ENCODE measurements at regions not wholly inside any gene's neighbourhood (a gene's known extent, or its start where the extent isn't known, plus 50 kb on each side); places are given as distances from the start of the nearest gene placed in this dataset.

DNA sequence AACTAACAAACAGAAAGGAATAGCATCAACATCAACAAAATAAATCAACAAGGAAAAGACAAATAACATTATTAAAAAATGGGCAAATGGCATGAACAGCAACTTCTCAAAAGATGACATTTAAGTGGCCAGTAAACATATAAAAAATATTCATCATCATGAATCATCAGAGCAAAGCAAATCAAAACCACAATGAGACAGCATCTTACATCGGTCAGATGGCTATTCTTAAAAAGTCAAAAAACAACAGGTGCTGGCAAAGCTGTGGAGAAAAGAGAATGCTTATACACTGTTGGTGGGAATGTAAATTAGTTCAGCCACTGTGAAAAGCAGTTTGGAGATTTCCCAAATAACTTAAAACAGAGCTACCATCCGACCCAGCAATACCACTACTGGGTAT lies 327.1 kb downstream of the CMPK2 start:
- no peaks in the 10 kb centered on the region for H3K36me3 Mint-ChIP-seq (ENCODE audit: low read depth)
- peaks cover 8% of the 10 kb centered on the region for H3K27me3 Mint-ChIP-seq
- no peak overlapping the region for H3K4me3 Mint-ChIP-seq
- H3K27ac Mint-ChIP-seq: no peak overlapping the region
- H3K9me3 ChIP-seq (ENCODE audit: control insufficient read depth, low read length, poor library complexity, severe bottlenecking): no peaks in the 10 kb centered on the region
- DNase-seq: no peak
- H3K4me1 Mint-ChIP-seq: no peaks in the 10 kb centered on the region
- no peak for ATAC-seq

DNA sequence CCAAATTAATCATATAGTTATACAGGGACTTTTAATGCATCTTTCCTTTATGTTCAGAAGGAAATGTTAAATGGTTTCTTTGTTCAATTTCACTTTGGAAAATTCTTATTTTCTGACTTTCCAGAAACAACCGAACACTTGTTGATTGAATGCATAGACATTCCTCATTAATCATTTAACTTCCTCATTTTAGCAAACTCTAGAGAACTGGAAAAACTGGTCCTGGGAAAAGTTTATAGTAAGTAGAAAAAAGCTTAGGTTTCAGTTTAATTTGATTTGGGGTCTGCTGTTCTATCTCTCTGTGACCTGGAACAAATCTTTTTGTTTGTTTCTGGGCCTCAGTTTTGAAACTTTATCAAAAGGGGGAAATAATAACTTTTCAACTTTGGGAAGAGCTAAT lies 320.4 kb downstream of the CMPK2 start:
- Mint-ChIP-seq H3K4me3 (no peak overlapping the region), H3K27ac (no peak overlapping the region), H3K36me3 (ENCODE audit: low read depth) (no peaks in the 10 kb centered on the region), H3K4me1 (no peaks in the 10 kb centered on the region), H3K27me3 (no peaks in the 10 kb centered on the region)
- no peaks in the 10 kb centered on the region for H3K9me3 ChIP-seq (ENCODE audit: control insufficient read depth, low read length, poor library complexity, severe bottlenecking)
- no peak for ATAC-seq
- no peak for DNase-seq

DNA sequence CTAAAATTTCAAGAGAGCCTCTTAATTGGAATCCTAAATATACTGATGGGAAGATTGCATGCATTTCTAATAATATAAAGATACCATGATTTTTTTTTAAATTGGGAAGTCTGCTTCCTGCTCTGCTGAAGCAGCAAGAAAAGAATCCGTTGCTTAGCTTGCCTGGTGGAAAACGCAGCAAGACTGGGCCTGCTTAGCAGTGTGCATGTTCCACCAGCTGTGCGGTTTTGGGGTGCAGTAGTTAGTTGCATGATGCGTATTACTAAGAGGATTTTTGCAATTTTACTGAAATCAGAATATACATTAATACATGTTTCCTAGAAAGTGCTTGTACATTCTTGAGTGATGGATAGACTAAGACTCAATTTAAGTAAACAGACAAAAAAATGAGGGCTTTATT lies 319.9 kb downstream of the CMPK2 start:
- Mint-ChIP-seq H3K36me3 (ENCODE audit: low read depth) (no peaks in the 10 kb centered on the region), H3K4me1 (no peaks in the 10 kb centered on the region), H3K27me3 (no peaks in the 10 kb centered on the region), H3K27ac (no peak overlapping the region), H3K4me3 (no peak overlapping the region)
- DNase-seq (no peak), ATAC-seq (no peak)
- no peaks in the 10 kb centered on the region for H3K9me3 ChIP-seq (ENCODE audit: control insufficient read depth, low read length, poor library complexity, severe bottlenecking)

DNA sequence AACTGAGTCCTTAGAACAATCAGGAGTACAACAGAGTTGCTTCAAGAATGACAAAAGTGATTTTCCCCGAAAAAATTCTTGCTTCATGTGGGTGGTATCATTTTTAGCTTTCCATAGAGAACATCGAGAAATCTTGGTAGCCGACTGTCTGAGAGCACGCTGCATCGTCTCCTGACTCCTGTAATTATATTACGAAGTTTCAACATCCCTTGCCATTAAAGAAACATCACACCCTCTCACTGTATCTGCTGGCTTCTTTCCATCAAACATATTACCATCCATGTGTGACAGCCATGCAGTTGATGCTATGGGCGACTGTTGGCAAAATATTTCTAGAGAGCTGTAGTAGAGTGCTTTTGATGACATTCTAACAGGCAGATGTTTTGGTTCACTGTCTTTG lies 311.2 kb downstream of the CMPK2 start:
- Mint-ChIP-seq H3K4me3 (no peak overlapping the region), H3K36me3 (ENCODE audit: low read depth) (no peaks in the 10 kb centered on the region), H3K4me1 (no peaks in the 10 kb centered on the region), H3K27me3 (no peaks in the 10 kb centered on the region), H3K27ac (no peak overlapping the region)
- DNase-seq (no peak), ATAC-seq (no peak)
- no peaks in the 10 kb centered on the region for H3K9me3 ChIP-seq (ENCODE audit: control insufficient read depth, low read length, poor library complexity, severe bottlenecking)

DNA sequence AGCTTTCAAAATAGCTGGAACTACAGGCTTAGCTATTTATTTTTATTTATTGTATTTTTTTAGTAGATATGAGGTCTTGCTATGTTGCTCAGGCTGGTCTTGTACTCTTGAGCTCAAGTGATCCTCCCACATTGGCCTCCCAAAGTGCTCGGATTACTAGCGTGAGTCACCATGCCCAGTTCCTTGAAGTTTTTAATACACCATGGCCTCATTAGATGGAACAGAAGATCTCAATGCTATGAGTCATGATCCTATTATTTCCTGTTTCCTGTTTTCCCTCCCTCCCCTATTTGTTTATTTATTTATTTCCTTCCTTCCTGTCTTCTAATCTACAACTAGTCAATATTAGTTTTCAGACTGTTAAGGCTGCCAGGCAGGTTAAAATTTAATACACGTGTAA lies 309.0 kb downstream of the CMPK2 start:
- H3K27me3 Mint-ChIP-seq: peaks cover 9% of the 10 kb centered on the region
- no peak for ATAC-seq

DNA sequence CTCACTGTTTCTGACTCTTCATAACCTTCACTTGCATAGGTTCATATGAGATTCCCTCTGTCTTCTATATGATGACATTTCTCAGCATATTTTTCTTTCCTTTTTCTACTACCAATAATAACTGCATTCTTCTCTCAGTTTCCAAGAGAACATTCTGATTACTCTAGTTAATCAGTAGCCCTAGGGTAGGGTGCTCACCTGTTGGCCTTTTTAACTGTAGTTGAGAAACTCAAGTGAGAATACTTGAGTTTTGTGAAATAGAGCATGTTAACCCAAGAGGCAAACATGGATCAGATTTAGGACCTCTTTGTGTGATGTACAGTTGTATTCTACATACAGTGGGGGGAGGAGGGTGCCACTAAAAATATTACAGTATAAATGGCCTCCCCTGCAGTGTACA lies 308.0 kb downstream of the CMPK2 start:
- H3K36me3 Mint-ChIP-seq (ENCODE audit: low read depth): no peaks in the 10 kb centered on the region
- DNase-seq (no peak), ATAC-seq (no peak)
- H3K4me1 Mint-ChIP-seq: no peaks in the 10 kb centered on the region
- H3K27ac Mint-ChIP-seq: no peak overlapping the region
- peaks cover 9% of the 10 kb centered on the region for H3K27me3 Mint-ChIP-seq
- no peaks in the 10 kb centered on the region for H3K9me3 ChIP-seq (ENCODE audit: control insufficient read depth, low read length, poor library complexity, severe bottlenecking)
- H3K4me3 Mint-ChIP-seq: no peak overlapping the region

More for the DNA sequence above, 309.0 kb downstream of the CMPK2 start:
- no peak for DNase-seq
- Mint-ChIP-seq H3K27ac (no peak overlapping the region), H3K4me1 (no peaks in the 10 kb centered on the region), H3K4me3 (no peak overlapping the region), H3K36me3 (ENCODE audit: low read depth) (no peaks in the 10 kb centered on the region)
- H3K9me3 ChIP-seq (ENCODE audit: control insufficient read depth, low read length, poor library complexity, severe bottlenecking): no peaks in the 10 kb centered on the region

DNA sequence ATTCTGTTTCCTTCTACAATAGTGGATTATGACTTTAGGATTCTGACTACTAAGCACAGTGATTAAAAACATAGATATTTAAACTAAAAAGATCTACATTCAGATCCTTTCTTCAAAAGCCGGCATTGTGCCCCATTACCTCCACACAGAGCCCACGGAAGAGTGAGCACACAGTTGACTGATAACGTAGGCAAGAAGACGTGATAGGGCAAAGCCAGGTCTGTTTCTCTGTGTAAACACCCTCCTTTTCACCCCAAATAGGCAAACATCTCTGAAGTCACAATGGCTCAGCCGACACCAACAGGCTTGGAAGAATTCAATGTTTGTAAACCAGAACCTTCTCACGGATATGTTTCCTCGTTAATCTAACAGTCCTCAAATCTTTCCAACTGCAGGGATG lies 302.9 kb downstream of the CMPK2 start:
- ATAC-seq (no peak), DNase-seq (no peak)
- H3K27ac Mint-ChIP-seq: no peak overlapping the region
- H3K27me3 Mint-ChIP-seq: peaks cover 9% of the 10 kb centered on the region
- no peaks in the 10 kb centered on the region for H3K4me1 Mint-ChIP-seq
- no peaks in the 10 kb centered on the region for H3K36me3 Mint-ChIP-seq (ENCODE audit: low read depth)
- no peaks in the 10 kb centered on the region for H3K9me3 ChIP-seq (ENCODE audit: control insufficient read depth, low read length, poor library complexity, severe bottlenecking)
- no peak overlapping the region for H3K4me3 Mint-ChIP-seq

DNA sequence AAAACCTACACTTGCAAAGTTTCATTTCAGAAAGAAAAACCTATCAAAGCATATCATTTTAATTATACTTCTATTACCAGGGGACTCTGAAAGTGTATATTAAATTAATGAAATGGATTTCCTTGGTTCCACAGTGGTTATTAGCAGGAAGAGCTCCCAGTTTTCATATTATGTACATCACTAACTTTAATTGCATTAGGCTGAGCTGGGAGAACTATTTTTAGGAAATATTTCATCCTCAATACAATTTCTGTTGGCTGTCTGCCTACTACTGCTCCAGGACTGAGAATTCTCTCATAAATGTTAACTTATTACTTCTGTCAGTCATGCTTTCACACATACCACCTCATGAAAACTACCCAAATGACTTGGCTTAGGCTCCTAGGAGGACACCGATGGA lies 301.4 kb downstream of the CMPK2 start:
- Mint-ChIP-seq H3K4me3 (no peak overlapping the region), H3K4me1 (no peaks in the 10 kb centered on the region), H3K27me3 (peaks cover 9% of the 10 kb centered on the region), H3K27ac (no peak overlapping the region), H3K36me3 (ENCODE audit: low read depth) (no peaks in the 10 kb centered on the region)
- H3K9me3 ChIP-seq (ENCODE audit: control insufficient read depth, low read length, poor library complexity, severe bottlenecking): no peaks in the 10 kb centered on the region
- no peak for DNase-seq
- no peak for ATAC-seq

DNA sequence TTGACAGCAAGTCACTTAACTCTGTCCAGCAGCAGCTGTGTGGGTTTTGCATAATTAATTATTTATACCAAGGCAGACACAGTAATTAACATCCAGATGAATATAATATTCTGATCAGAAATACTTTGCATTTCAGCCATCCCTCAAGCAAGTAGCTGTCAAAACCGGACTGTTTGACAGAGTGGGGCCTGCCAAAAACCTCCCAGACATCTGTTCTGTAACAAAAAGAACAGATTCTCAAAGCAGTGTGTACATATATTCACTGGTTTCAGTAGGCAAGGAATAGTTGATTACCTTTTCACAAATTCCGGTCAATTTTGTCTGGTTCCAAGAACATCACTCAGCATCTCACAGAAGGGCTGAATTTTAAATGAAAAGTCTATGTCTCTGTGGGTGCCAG lies 291.6 kb downstream of the CMPK2 start:
- no peaks in the 10 kb centered on the region for H3K36me3 Mint-ChIP-seq (ENCODE audit: low read depth)
- H3K4me3 Mint-ChIP-seq: no peak overlapping the region
- no peaks in the 10 kb centered on the region for H3K9me3 ChIP-seq (ENCODE audit: control insufficient read depth, low read length, poor library complexity, severe bottlenecking)
- H3K27me3 Mint-ChIP-seq: peaks cover 6% of the 10 kb centered on the region
- ATAC-seq (no peak), DNase-seq (no peak)
- H3K4me1 Mint-ChIP-seq: no peaks in the 10 kb centered on the region
- H3K27ac Mint-ChIP-seq: no peak overlapping the region

DNA sequence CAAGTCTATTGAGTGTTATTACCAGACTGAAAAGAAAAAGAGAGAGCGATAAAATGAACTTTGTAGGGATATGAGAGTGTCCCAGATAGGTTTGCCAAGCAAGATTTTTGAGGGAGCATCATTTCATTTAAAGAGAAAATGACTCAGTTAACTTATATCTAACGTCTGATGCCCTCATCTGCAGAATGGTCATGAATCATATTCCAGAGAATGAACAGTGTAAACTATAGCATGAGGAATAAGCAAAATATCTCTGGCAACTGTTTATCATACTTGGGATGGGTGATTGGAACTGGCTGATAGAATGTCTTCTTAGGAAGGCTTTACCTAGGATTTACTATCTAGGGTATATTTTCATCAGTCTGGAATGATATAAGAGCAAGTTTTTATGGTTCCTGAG lies 289.4 kb downstream of the CMPK2 start:
- DNase-seq: no peak

DNA sequence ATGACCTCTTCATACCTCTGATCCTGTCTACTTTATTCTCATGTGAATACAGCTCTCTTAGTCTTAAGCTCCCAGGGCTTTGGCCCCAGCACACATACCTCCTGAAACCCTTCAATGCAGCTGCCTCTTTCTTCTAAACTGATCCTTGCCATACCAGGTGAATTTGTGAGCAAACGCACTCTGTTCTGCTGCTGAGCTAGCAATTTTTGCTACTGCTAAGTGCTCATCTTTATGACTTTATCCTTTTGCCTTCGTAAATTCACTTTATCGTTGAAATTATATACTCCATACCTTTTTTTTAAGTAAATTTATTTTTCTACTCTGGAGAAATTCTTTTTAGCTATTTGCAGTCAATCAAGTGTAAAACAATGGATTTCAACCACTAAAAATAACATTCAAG lies 287.7 kb downstream of the CMPK2 start:
- no peaks in the 10 kb centered on the region for H3K36me3 Mint-ChIP-seq (ENCODE audit: low read depth)
- no peak overlapping the region for H3K27ac Mint-ChIP-seq
- H3K4me3 Mint-ChIP-seq: no peak overlapping the region

More for the DNA sequence above, 289.4 kb downstream of the CMPK2 start:
- Mint-ChIP-seq H3K27ac (no peak overlapping the region), H3K36me3 (ENCODE audit: low read depth) (no peaks in the 10 kb centered on the region), H3K4me1 (no peaks in the 10 kb centered on the region), H3K4me3 (no peak overlapping the region), H3K27me3 (peaks cover 6% of the 10 kb centered on the region)
- H3K9me3 ChIP-seq (ENCODE audit: control insufficient read depth, low read length, poor library complexity, severe bottlenecking): no peaks in the 10 kb centered on the region
- no peak for ATAC-seq

DNA sequence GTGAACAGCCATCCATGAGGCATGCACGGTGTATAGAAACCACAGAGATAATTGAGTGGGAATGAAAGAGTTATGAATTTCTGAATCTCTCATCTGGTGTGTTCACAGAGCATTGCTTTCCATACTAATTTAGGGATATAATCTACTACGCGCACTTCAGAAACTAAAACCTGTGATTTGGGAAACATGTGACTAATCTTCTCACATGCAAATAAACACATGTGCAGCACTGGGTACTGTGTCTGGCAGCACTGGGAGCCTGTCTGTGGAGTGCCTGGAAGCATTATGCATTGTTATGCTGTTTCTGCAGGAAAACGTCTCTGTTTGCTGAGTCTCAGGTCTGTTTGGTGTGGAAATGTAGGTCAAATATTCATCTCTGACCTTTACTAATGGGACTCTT lies 287.3 kb downstream of the CMPK2 start:
- Mint-ChIP-seq H3K4me3 (no peak overlapping the region), H3K27me3 (peaks cover 6% of the 10 kb centered on the region), H3K4me1 (no peaks in the 10 kb centered on the region), H3K27ac (no peak overlapping the region), H3K36me3 (ENCODE audit: low read depth) (no peaks in the 10 kb centered on the region)
- DNase-seq (no peak), ATAC-seq (no peak)
- no peaks in the 10 kb centered on the region for H3K9me3 ChIP-seq (ENCODE audit: control insufficient read depth, low read length, poor library complexity, severe bottlenecking)

More for the DNA sequence above, 287.7 kb downstream of the CMPK2 start:
- Mint-ChIP-seq H3K27me3 (peaks cover 6% of the 10 kb centered on the region), H3K4me1 (no peaks in the 10 kb centered on the region)
- ATAC-seq: no peak
- no peaks in the 10 kb centered on the region for H3K9me3 ChIP-seq (ENCODE audit: control insufficient read depth, low read length, poor library complexity, severe bottlenecking)
- DNase-seq: no peak

DNA sequence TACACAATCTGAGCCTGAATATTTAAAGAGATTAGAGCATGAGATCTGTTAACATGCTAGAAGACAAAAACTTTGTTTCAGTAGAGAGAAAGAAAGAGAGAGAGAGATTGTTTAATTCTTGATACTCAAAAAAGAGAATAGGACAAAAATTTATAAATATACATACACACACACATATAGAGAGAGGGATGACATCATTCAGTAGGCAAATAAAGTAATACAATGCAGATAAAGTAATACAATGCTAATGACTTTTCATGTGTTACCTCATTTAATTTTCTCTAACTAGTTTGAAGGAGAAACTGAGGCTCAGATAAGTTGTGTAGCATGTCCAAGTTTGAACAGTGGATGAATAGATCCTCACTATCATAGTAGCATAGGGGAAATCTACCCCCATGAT lies 286.4 kb downstream of the CMPK2 start:
- Mint-ChIP-seq H3K27me3 (peaks cover 6% of the 10 kb centered on the region), H3K27ac (no peak overlapping the region), H3K36me3 (ENCODE audit: low read depth) (no peaks in the 10 kb centered on the region), H3K4me1 (no peaks in the 10 kb centered on the region), H3K4me3 (no peak overlapping the region)
- no peaks in the 10 kb centered on the region for H3K9me3 ChIP-seq (ENCODE audit: control insufficient read depth, low read length, poor library complexity, severe bottlenecking)
- no peak for DNase-seq
- ATAC-seq: no peak

DNA sequence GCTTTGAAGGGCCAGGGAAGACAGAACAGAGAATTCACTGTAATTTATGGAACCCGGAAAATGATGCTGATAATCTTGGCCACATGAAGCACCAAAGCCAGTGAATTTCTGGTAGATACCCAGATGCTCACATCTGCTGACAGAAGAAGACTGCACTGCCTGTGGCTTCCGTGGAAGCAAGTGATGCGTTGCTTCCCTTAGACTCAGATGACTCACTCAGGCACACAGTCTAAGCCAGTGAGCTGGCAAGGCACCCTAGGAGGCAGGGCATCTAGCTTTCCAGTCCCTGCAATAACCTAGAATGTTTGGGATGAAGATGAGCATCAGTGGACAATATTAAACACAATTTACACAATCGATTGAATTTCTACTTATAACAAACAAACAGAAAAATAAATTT lies 284.7 kb downstream of the CMPK2 start:
- Mint-ChIP-seq H3K4me1 (no peaks in the 10 kb centered on the region), H3K27ac (no peak overlapping the region), H3K36me3 (ENCODE audit: low read depth) (no peaks in the 10 kb centered on the region), H3K27me3 (peaks cover 6% of the 10 kb centered on the region), H3K4me3 (no peak overlapping the region)
- no peaks in the 10 kb centered on the region for H3K9me3 ChIP-seq (ENCODE audit: control insufficient read depth, low read length, poor library complexity, severe bottlenecking)
- ATAC-seq (no peak), DNase-seq (no peak)

DNA sequence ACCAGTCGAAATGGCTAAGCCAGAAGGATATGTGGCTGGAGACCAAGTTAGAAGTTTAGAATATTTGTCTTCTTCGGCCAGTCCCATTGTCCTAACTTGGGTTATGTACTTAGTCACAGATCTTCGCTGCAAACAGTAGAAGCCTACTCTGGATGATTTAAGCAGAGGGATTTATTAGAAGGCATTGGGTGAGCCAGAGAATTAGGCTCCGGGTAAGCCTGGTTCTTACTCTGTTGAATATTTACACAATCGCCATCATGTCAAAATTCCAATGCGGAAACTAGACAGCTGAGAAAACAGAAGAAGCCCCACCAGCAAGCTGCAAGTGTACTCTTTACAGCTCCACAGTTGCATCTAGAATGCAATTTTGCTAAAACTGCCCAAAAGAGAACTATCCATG lies 276.6 kb downstream of the CMPK2 start:
- H3K4me1 Mint-ChIP-seq: no peaks in the 10 kb centered on the region
- DNase-seq: no peak
- no peak overlapping the region for H3K27ac Mint-ChIP-seq
- ATAC-seq: no peak
- H3K9me3 ChIP-seq (ENCODE audit: control insufficient read depth, low read length, poor library complexity, severe bottlenecking): no peaks in the 10 kb centered on the region
- H3K4me3 Mint-ChIP-seq: no peak overlapping the region
- no peaks in the 10 kb centered on the region for H3K36me3 Mint-ChIP-seq (ENCODE audit: low read depth)
- no peaks in the 10 kb centered on the region for H3K27me3 Mint-ChIP-seq
